IMR-90 (cell line): ENCODE measurements at regions not wholly inside any gene's neighbourhood (a gene's known extent, or its start where the extent isn't known, plus 50 kb on each side); places are given as distances from the start of the nearest gene placed in this dataset.

Experiments
- ATAC-seq: fragments of 200-7000 bp; cut with Tn5 transposase; 2 replicates; pipeline ENCODE4 v1.9.1; 2020; ENCODE audit warnings: low read depth, mild to moderate bottlenecking, moderate library complexity
- BruUV-seq: library from RNA; stranded (reverse); fragments of 400-500 nt; replicated peaks from 2 replicates; lab custom pipeline; 2021; lab: Mats Ljungman, UMichigan
- CTCF ChIA-PET: fragments of 300-600 bp; formaldehyde crosslinking; extraction: SDS; loops from one replicate; lab custom pipeline; 2021; ENCODE audit warnings: antibody characterized with exemption; lab: Yijun Ruan, JAX
- POLR2A ChIA-PET: fragments of 300-600 bp; sonication (Branson Sonifier 250); formaldehyde crosslinking; loops from one replicate; lab custom pipeline; 2022; ENCODE audit warnings: antibody characterized with exemption; ENCODE audit not compliant: unreplicated experiment; lab: Charles Lee
- DNase-seq: peaks from one replicate; pipeline ENCODE4 v3.0.0; 2013
- H2AFZ ChIP-seq: replicated peaks from 2 replicates; pipeline ENCODE3; 2013; ENCODE audit warnings: low read length, mild to moderate bottlenecking; ENCODE audit not compliant: poor library complexity
- H2AK5ac ChIP-seq: 2 replicates; pipeline ENCODE4 v1.6.1; 2013; ENCODE audit warnings: low read depth, low read length, inconsistent platforms
- H2AK9ac ChIP-seq: replicated peaks from 2 replicates; pipeline ENCODE3; 2013; ENCODE audit warnings: mild to moderate bottlenecking, low read depth, low read length, moderate library complexity; ENCODE audit not compliant: poor library complexity
- H2BK120ac ChIP-seq: 2 replicates; pipeline ENCODE4 v1.6.1; 2013; ENCODE audit warnings: low read depth, low read length, inconsistent platforms
- H2BK15ac ChIP-seq: 3 replicates; pipeline ENCODE4 v1.6.1; 2013; ENCODE audit warnings: low read depth, low read length, inconsistent platforms
- H2BK20ac ChIP-seq: 2 replicates; pipeline ENCODE4 v1.6.1; 2013; ENCODE audit warnings: low read depth, mild to moderate bottlenecking, inconsistent platforms, low read length, moderate library complexity
- H2BK5ac ChIP-seq: 2 replicates; pipeline ENCODE4 v1.6.1; 2013; ENCODE audit warnings: mild to moderate bottlenecking, low read depth, low read length, inconsistent platforms; ENCODE audit not compliant: poor library complexity, severe bottlenecking
- H3K14ac ChIP-seq: replicated peaks from 2 replicates; pipeline ENCODE4 v1.6.1; 2013; ENCODE audit warnings: low read depth, low read length, inconsistent platforms
- H3K18ac ChIP-seq: 2 replicates; pipeline ENCODE4 v1.6.1; 2013; ENCODE audit warnings: low read depth, low read length, control low read depth
- H3K23ac ChIP-seq: 2 replicates; pipeline ENCODE4 v1.6.1; 2013; ENCODE audit warnings: low read depth, low read length, inconsistent platforms
- H3K27ac ChIP-seq: 2 replicates; pipeline ENCODE4 v1.5.1; 2013; ENCODE audit warnings: mild to moderate bottlenecking, control low read depth, low read length; ENCODE audit not compliant: insufficient read depth
- H3K27me3 ChIP-seq: 2 replicates; pipeline ENCODE4 v1.6.1; 2013; ENCODE audit warnings: low read length; ENCODE audit not compliant: control insufficient read depth, insufficient read depth
- H3K36me3 ChIP-seq: 2 replicates; pipeline ENCODE4 v1.6.1; 2013; ENCODE audit warnings: low read length, mixed read lengths; ENCODE audit not compliant: control insufficient read depth, insufficient read depth
- H3K4ac ChIP-seq: 2 replicates; pipeline ENCODE4 v1.6.1; 2013; ENCODE audit warnings: low read depth, low read length, inconsistent platforms
- H3K4me1 ChIP-seq: 2 replicates; pipeline ENCODE4 v1.6.1; 2013; ENCODE audit warnings: low read length, mixed read lengths; ENCODE audit not compliant: control insufficient read depth, insufficient read depth
- H3K4me2 ChIP-seq: 2 replicates; pipeline ENCODE4 v1.6.1; 2013; ENCODE audit warnings: low read depth, mild to moderate bottlenecking, control low read depth, low read length, moderate library complexity
- H3K4me3 ChIP-seq: 2 replicates; pipeline ENCODE4 v1.5.1; 2013; ENCODE audit warnings: low read depth, mild to moderate bottlenecking, control low read depth, low read length, moderate library complexity; ENCODE audit not compliant: insufficient read depth
- H3K56ac ChIP-seq: 2 replicates; pipeline ENCODE4 v1.6.1; 2013; ENCODE audit warnings: low read length, inconsistent platforms; ENCODE audit not compliant: insufficient read depth; ENCODE audit errors: extremely low read depth
- H3K79me1 ChIP-seq, 2 experiments: 2 replicates each; pipeline ENCODE4 v1.6.1; 2013; ENCODE audit warnings: low read length in 2 of 2, inconsistent platforms in 1 of 2, low read depth in 1 of 2
- H3K9ac ChIP-seq: 2 replicates; pipeline ENCODE4 v1.6.1; 2013; ENCODE audit warnings: low read depth, low read length, control low read depth
- H3K9me1 ChIP-seq: 2 replicates; pipeline ENCODE4 v1.6.1; 2013; ENCODE audit warnings: low read length, inconsistent platforms; ENCODE audit not compliant: insufficient read depth
- H3K9me3 ChIP-seq: 2 replicates; pipeline ENCODE4 v1.6.1; 2013; ENCODE audit warnings: low read length; ENCODE audit not compliant: control insufficient read depth, insufficient read depth
- H4K20me1 ChIP-seq: 2 replicates; pipeline ENCODE4 v1.6.1; 2013; ENCODE audit warnings: low read length, inconsistent platforms; ENCODE audit not compliant: insufficient read depth
- H4K5ac ChIP-seq: 2 replicates; pipeline ENCODE4 v1.6.1; 2013; ENCODE audit warnings: mild to moderate bottlenecking, low read depth, low read length, control low read depth
- H4K8ac ChIP-seq, 2 experiments: 2 replicates each; pipeline ENCODE4 v1.6.1; 2013; ENCODE audit warnings: low read depth in 2 of 2, low read length in 2 of 2, control low read depth in 1 of 2, inconsistent platforms in 1 of 2
- H4K91ac ChIP-seq: 2 replicates; pipeline ENCODE4 v1.6.1; 2013; ENCODE audit warnings: low read depth, low read length, inconsistent platforms; ENCODE audit not compliant: insufficient read depth
- BHLHE40 ChIP-seq: fragments of 150-350 bp; IDR thresholded peaks from 2 replicates; pipeline ENCODE4 v1.6.1; 2016; ENCODE audit warnings: mild to moderate bottlenecking, low read depth, low read length
- FOS ChIP-seq: fragments of 150-350 bp; IDR thresholded peaks from 2 replicates; pipeline ENCODE4 v1.6.1; 2016; ENCODE audit warnings: low read depth, low read length
- MAFK ChIP-seq: IDR thresholded peaks from 2 replicates; pipeline ENCODE4 v1.6.1; 2012; ENCODE audit warnings: low read depth, low read length, improper control_type of control experiment
- MAZ ChIP-seq: IDR thresholded peaks from 2 replicates; pipeline ENCODE4 v1.6.1; 2012; ENCODE audit warnings: low read depth, mild to moderate bottlenecking, low read length, improper control_type of control experiment, moderate library complexity, borderline replicate concordance
- MXI1 ChIP-seq: IDR thresholded peaks from 2 replicates; pipeline ENCODE4 v1.6.1; 2012; ENCODE audit warnings: low read depth, mild to moderate bottlenecking, low read length, moderate library complexity, borderline replicate concordance
- NFE2L2 ChIP-seq: fragments of 150-350 bp; IDR thresholded peaks from 2 replicates; pipeline ENCODE4 v1.6.1; 2016; ENCODE audit warnings: low read depth, mild to moderate bottlenecking, low read length
- RAD21 ChIP-seq: IDR thresholded peaks from 2 replicates; pipeline ENCODE4 v1.6.1; 2012; ENCODE audit warnings: low read length, improper control_type of control experiment
- RCOR1 ChIP-seq: IDR thresholded peaks from 2 replicates; pipeline ENCODE4 v1.6.1; 2012; ENCODE audit warnings: mild to moderate bottlenecking, low read length, improper control_type of control experiment; ENCODE audit not compliant: insufficient replicate concordance
- WGBS, 2 experiments: methylation state at CpG; one replicate each; pipeline versions ENCODE4 v1.1.5 to v1.1.7; 2013; ENCODE audit warnings: missing lambda C conversion rate in 2 of 2; ENCODE audit not compliant: insufficient read length in 1 of 2; ENCODE audit errors: extremely low coverage in 2 of 2; 5-methylcytosine and 5-hydroxymethylcytosine counted together
- dilution Hi-C: fragments of 300-500 bp; cut with HindIII; formaldehyde crosslinking; loops from one replicate; pipeline ENCODE4 v1.14.3; 2018; ENCODE audit warnings: low sequenced_read_pairs; ENCODE audit not compliant: unreplicated experiment
- in situ Hi-C: fragments of 300-500 bp; cut with MboI; formaldehyde crosslinking; loops from 3 replicates; pipeline ENCODE4 v1.14.3; 2019; ENCODE audit warnings: low sequenced_read_pairs, inconsistent platforms, mixed read lengths
- intact Hi-C: fragments of 100-400 bp; cut with micrococcal nuclease; formaldehyde crosslinking; loops from 2 replicates; pipeline ENCODE4 v1.10.0; 2022
- TF ChIP-seq, protein P1 (sequence below): fragments of 150-350 bp; IDR thresholded peaks from 2 replicates; pipeline ENCODE4 v1.6.1; 2017; ENCODE audit warnings: mild to moderate bottlenecking, antibody characterized with exemption, low read length, low read depth
- TF ChIP-seq, protein P2 (sequence below): fragments of 150-350 bp; IDR thresholded peaks from 2 replicates; pipeline ENCODE4 v1.6.1; 2016; ENCODE audit warnings: low read depth, mild to moderate bottlenecking, low read length, moderate library complexity, borderline replicate concordance
- TF ChIP-seq, protein P3 (sequence below): conservative IDR thresholded peaks from 2 replicates; pipeline ENCODE4 v1.5.1; 2012; ENCODE audit warnings: mild to moderate bottlenecking, low read depth, low read length, improper control_type of control experiment

DNA sequence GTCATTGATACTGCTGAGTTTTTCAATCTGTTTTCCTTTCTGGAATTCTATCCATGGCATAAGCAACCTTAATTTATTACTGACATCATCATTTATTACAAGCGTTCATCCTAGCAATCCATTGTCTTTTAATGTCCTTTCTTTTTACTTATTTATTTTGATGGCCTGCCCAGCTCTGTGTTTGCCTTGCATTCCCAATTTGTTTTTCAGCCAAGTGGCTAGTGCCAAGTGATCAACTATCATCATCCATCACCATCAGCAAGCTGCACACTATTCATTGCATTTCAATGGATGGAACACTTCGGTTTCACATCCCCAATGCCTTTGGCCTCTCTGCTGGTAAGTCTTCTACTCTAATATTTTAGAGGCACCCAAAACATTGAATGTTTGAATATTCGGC is 831.7 kb upstream of the EPHA5 start:
- TF ChIP-seq MXI1 (no peak), MAZ (no peak), BHLHE40 (no peak), MAFK (no peak), NFE2L2 (no peak), FOS (no peak), RAD21 (no peak), RCOR1 (no peak)
- TF ChIP-seq, protein P1, sequence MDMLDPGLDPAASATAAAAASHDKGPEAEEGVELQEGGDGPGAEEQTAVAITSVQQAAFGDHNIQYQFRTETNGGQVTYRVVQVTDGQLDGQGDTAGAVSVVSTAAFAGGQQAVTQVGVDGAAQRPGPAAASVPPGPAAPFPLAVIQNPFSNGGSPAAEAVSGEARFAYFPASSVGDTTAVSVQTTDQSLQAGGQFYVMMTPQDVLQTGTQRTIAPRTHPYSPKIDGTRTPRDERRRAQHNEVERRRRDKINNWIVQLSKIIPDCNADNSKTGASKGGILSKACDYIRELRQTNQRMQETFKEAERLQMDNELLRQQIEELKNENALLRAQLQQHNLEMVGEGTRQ = no peak
- TF ChIP-seq, protein P2, sequence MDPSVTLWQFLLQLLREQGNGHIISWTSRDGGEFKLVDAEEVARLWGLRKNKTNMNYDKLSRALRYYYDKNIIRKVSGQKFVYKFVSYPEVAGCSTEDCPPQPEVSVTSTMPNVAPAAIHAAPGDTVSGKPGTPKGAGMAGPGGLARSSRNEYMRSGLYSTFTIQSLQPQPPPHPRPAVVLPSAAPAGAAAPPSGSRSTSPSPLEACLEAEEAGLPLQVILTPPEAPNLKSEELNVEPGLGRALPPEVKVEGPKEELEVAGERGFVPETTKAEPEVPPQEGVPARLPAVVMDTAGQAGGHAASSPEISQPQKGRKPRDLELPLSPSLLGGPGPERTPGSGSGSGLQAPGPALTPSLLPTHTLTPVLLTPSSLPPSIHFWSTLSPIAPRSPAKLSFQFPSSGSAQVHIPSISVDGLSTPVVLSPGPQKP = no peak
- TF ChIP-seq, protein P3, sequence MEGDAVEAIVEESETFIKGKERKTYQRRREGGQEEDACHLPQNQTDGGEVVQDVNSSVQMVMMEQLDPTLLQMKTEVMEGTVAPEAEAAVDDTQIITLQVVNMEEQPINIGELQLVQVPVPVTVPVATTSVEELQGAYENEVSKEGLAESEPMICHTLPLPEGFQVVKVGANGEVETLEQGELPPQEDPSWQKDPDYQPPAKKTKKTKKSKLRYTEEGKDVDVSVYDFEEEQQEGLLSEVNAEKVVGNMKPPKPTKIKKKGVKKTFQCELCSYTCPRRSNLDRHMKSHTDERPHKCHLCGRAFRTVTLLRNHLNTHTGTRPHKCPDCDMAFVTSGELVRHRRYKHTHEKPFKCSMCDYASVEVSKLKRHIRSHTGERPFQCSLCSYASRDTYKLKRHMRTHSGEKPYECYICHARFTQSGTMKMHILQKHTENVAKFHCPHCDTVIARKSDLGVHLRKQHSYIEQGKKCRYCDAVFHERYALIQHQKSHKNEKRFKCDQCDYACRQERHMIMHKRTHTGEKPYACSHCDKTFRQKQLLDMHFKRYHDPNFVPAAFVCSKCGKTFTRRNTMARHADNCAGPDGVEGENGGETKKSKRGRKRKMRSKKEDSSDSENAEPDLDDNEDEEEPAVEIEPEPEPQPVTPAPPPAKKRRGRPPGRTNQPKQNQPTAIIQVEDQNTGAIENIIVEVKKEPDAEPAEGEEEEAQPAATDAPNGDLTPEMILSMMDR = no peak
- Histone ChIP-seq H4K20me1 (no peaks in the 10 kb centered on the region), H2AFZ (no peak overlapping the region), H3K4me2 (no peak overlapping the region), H3K9me1 (no peaks in the 10 kb centered on the region), H4K91ac (no peak overlapping the region), H3K79me1 (no peaks in the 10 kb centered on the region), H2AK5ac (no peak overlapping the region), H2BK5ac (no peak overlapping the region), H3K27me3 (no peaks in the 10 kb centered on the region), H3K9ac (no peak overlapping the region), H2BK20ac (no peak overlapping the region), H4K5ac (no peak overlapping the region), H2BK15ac (no peak overlapping the region), H3K4me3 (no peak overlapping the region), H3K14ac (no peak overlapping the region), H3K4ac (no peak overlapping the region), H3K56ac (no peak overlapping the region), H3K18ac (no peak overlapping the region), H3K23ac (no peak overlapping the region), H2BK120ac (no peak overlapping the region), H3K27ac (no peak overlapping the region), H3K9me3 (no peaks in the 10 kb centered on the region), H4K8ac (no peak overlapping the region), H2AK9ac (no peak overlapping the region), H3K4me1 (no peaks in the 10 kb centered on the region), H3K36me3 (no peaks in the 10 kb centered on the region)
- DNase-seq = no peak
- in situ Hi-C loops = no loop called here
- ATAC-seq = no peak
- ChIA-PET CTCF (no interaction called here), POLR2A (no interaction called here)
- dilution Hi-C loops = no loop called here
- no TSS peak for BruUV-seq
- intact Hi-C loops = no loop called here
- no CpG with 5 or more reads among the region's 3 CpGs for WGBS, 2 experiments
